Astrocyte (in vitro differentiated cells and primary cell): ENCODE measurements at regions not wholly inside any gene's neighbourhood (a gene's known extent, or its start where the extent isn't known, plus 50 kb on each side); places are given as distances from the start of the nearest gene placed in this dataset.

Experiments
- CTCF ChIP-seq: IDR thresholded peaks from 2 replicates; pipeline ENCODE4 v1.5.1; 2011; ENCODE audit warnings: low read depth, mild to moderate bottlenecking, inconsistent platforms, low read length, moderate library complexity; ENCODE audit not compliant: insufficient read depth
- EZH2 ChIP-seq: IDR thresholded peaks from 2 replicates; pipeline ENCODE4 v1.6.1; 2012; ENCODE audit warnings: mild to moderate bottlenecking, low read length, inconsistent platforms; ENCODE audit not compliant: insufficient read depth

- TF ChIP-seq CTCF (no peak), EZH2 (no peak)
Measured at GRCh38 chr9:1880038-1880565, 135.0 kb upstream of the SMARCA2 start.
